ENCODE measurements at regions not wholly inside any gene's neighbourhood (a gene's known extent, or its start where the extent isn't known, plus 50 kb on each side); places are given as distances from the start of the nearest gene placed in this dataset.

GRCh38 chr12:77497647-77498046 is 333.0 kb upstream of the NAV3 start:
- no peak for DNase-seq (ENCODE audit: low read depth)

- DNase-seq (ENCODE audit: low read depth) = no peak
Observed at GRCh38 chr12:77496714-77497113, 334.0 kb upstream of the NAV3 start.

- DNase-seq (ENCODE audit: low read depth) = peak; percentile 15
Observed at GRCh38 chr12:77494296-77494695, 336.4 kb upstream of the NAV3 start.

- DNase-seq (ENCODE audit: low read depth) = peak; percentile 1
Observed at GRCh38 chr12:77493302-77494168, 337.2 kb upstream of the NAV3 start.

- DNase-seq (ENCODE audit: low read depth) = no peak
Observed at GRCh38 chr12:77492536-77492935, 338.2 kb upstream of the NAV3 start.

GRCh38 chr12:77489331-77489970 is 341.2 kb upstream of the NAV3 start:
- DNase-seq (ENCODE audit: low read depth) = no peak

- DNase-seq (ENCODE audit: low read depth) = no peak
Observed at GRCh38 chr12:77488041-77488620, 342.6 kb upstream of the NAV3 start.

GRCh38 chr12:77486872-77487271 is 343.8 kb upstream of the NAV3 start:
- no peak for DNase-seq (ENCODE audit: low read depth)

- no peak for DNase-seq (ENCODE audit: low read depth)
Observed at GRCh38 chr12:77485961-77486854, 344.5 kb upstream of the NAV3 start.

- DNase-seq (ENCODE audit: low read depth) = no peak
Observed at GRCh38 chr12:77481687-77482086, 349.0 kb upstream of the NAV3 start.

- DNase-seq (ENCODE audit: low read depth) = no peak
Observed at GRCh38 chr12:77477907-77478533, 352.7 kb upstream of the NAV3 start.

- no peak for DNase-seq (ENCODE audit: low read depth)
Observed at GRCh38 chr12:77471801-77472200, 358.9 kb upstream of the NAV3 start.

GRCh38 chr12:77469578-77470333 is 360.9 kb upstream of the NAV3 start:
- no peak for DNase-seq (ENCODE audit: low read depth)

GRCh38 chr12:77442633-77443032 is 377.3 kb upstream of the E2F7 start:
- DNase-seq (ENCODE audit: low read depth) = no peak

- no peak for DNase-seq (ENCODE audit: low read depth)
Observed at GRCh38 chr12:77439749-77440148, 374.4 kb upstream of the E2F7 start.

GRCh38 chr12:77438644-77439043 is 373.3 kb upstream of the E2F7 start:
- DNase-seq (ENCODE audit: low read depth) = no peak

- no peak for DNase-seq (ENCODE audit: low read depth)
Observed at GRCh38 chr12:77437206-77437605, 371.8 kb upstream of the E2F7 start.

- no peak for DNase-seq (ENCODE audit: low read depth)
Observed at GRCh38 chr12:77435446-77436091, 370.2 kb upstream of the E2F7 start.

- peak; percentile 13 for DNase-seq (ENCODE audit: low read depth)
Observed at GRCh38 chr12:77433799-77434198, 368.4 kb upstream of the E2F7 start.

GRCh38 chr12:77429426-77429825 is 364.1 kb upstream of the E2F7 start:
- DNase-seq (ENCODE audit: low read depth) = no peak
